HG02973 (cell line): ENCODE measurements at regions not wholly inside any gene's neighbourhood (a gene's known extent, or its start where the extent isn't known, plus 50 kb on each side); places are given as distances from the start of the nearest gene placed in this dataset.
"Not testable (repeated sequence)": the region's sequence is repeated elsewhere in the genome, so short reads cannot be mapped to it uniquely, and the experiment has no call there.

Experiments
- ATAC-seq: cut with Tn5 transposase; IDR thresholded peaks from one replicate; pipeline ENCODE4 v1.9.1; 2021; ENCODE audit warnings: moderate library complexity; ENCODE audit not compliant: unreplicated experiment

- ATAC-seq: no peak
Observed at GRCh38 chr10:8173243-8173865, 118.9 kb downstream of the GATA3 start.

GRCh38 chr10:8173866-8174243 is 119.4 kb downstream of the GATA3 start:
- no peak for ATAC-seq

GRCh38 chr10:8174762-8175161 is 120.3 kb downstream of the GATA3 start:
- ATAC-seq: no peak

- ATAC-seq: not testable (repeated sequence)
Observed at GRCh38 chr10:8177526-8177925, 123.0 kb downstream of the GATA3 start.

GRCh38 chr10:8179773-8180172 is 125.3 kb downstream of the GATA3 start:
- not testable (repeated sequence) for ATAC-seq

- ATAC-seq: no peak
Observed at GRCh38 chr10:8180360-8181109, 126.0 kb downstream of the GATA3 start.

- no peak for ATAC-seq
Observed at GRCh38 chr10:8181496-8182157, 127.1 kb downstream of the GATA3 start.

- no peak for ATAC-seq
Observed at GRCh38 chr10:8182806-8183205, 128.3 kb downstream of the GATA3 start.

- no peak for ATAC-seq
Observed at GRCh38 chr10:8183241-8183704, 128.8 kb downstream of the GATA3 start.

- ATAC-seq: no peak
Observed at GRCh38 chr10:8187171-8187666, 132.7 kb downstream of the GATA3 start.

GRCh38 chr10:8189458-8189857 is 135.0 kb downstream of the GATA3 start:
- ATAC-seq: no peak

- ATAC-seq: no peak
Observed at GRCh38 chr10:8192301-8192700, 137.8 kb downstream of the GATA3 start.

GRCh38 chr10:8193546-8193945 is 139.1 kb downstream of the GATA3 start:
- no peak for ATAC-seq

- no peak for ATAC-seq
Observed at GRCh38 chr10:8194050-8194449, 139.6 kb downstream of the GATA3 start.

GRCh38 chr10:8206882-8207281 is 152.4 kb downstream of the GATA3 start:
- ATAC-seq: no peak

- no peak for ATAC-seq
Observed at GRCh38 chr10:8211631-8212030, 157.1 kb downstream of the GATA3 start.

- no peak for ATAC-seq
Observed at GRCh38 chr10:8213735-8214134, 159.2 kb downstream of the GATA3 start.

- no peak for ATAC-seq
Observed at GRCh38 chr10:8214587-8214986, 160.1 kb downstream of the GATA3 start.

- ATAC-seq: no peak
Observed at GRCh38 chr10:8216893-8217292, 162.4 kb downstream of the GATA3 start.

GRCh38 chr10:8221451-8221850 is 167.0 kb downstream of the GATA3 start:
- no peak for ATAC-seq

GRCh38 chr10:8224591-8224990 is 170.1 kb downstream of the GATA3 start:
- no peak for ATAC-seq

GRCh38 chr10:8225187-8225586 is 170.7 kb downstream of the GATA3 start:
- ATAC-seq: no peak
